ENCODE measurements at regions not wholly inside any gene's neighbourhood (a gene's known extent, or its start where the extent isn't known, plus 50 kb on each side); places are given as distances from the start of the nearest gene placed in this dataset.
"Not testable (repeated sequence)": the region's sequence is repeated elsewhere in the genome, so short reads cannot be mapped to it uniquely, and the experiment has no call there.

DNA sequence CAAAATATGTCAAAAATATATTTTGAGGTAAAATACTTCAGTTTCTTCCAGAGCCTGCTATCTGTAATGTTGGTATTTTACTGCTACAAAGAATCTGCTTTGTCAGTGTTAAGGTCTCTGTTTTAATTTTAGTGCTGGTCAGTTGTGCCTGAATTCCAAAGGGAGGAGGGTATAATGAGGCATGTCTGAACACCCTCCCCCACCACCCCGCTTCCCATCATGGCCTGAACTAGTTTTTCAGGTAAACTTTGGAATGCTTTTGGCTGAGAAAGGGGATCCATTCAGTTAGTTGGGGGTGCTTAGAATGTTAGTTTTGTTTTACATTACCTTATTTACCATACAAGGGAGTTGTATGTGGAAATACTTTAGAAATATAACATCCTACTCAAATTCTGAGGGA lies 158.5 kb downstream of the MID1IP1 start:
- WGBS, 2 donors (ENCODE audit: low coverage in 1 of 2), result 73% methylated on average over 1 of the region's 1 CpG; no CpG with 5 or more reads in 1 of the 2 donors
- H3K36me3 ChIP-seq, result no peaks in the 10 kb centered on the region
- in situ Hi-C loops (cut with MboI; ENCODE audit: low pct_ligation_motif_present in 1 of 4, low pct_unique_long_range_greater_than_20kb in 1 of 4, low sequenced_read_pairs in 3 of 4), result no loop called here
- TF ChIP-seq POLR2A (IDR thresholded peaks at IDR 0.05) (no peak), EP300 (IDR thresholded peaks at IDR 0.05; ENCODE audit: low read depth) (no peak), POLR2AphosphoS5 (IDR thresholded peaks at IDR 0.05) (no peak)
- TF ChIP-seq, protein P1, sequence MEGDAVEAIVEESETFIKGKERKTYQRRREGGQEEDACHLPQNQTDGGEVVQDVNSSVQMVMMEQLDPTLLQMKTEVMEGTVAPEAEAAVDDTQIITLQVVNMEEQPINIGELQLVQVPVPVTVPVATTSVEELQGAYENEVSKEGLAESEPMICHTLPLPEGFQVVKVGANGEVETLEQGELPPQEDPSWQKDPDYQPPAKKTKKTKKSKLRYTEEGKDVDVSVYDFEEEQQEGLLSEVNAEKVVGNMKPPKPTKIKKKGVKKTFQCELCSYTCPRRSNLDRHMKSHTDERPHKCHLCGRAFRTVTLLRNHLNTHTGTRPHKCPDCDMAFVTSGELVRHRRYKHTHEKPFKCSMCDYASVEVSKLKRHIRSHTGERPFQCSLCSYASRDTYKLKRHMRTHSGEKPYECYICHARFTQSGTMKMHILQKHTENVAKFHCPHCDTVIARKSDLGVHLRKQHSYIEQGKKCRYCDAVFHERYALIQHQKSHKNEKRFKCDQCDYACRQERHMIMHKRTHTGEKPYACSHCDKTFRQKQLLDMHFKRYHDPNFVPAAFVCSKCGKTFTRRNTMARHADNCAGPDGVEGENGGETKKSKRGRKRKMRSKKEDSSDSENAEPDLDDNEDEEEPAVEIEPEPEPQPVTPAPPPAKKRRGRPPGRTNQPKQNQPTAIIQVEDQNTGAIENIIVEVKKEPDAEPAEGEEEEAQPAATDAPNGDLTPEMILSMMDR (IDR thresholded peaks at IDR 0.05), result no peak
- no peak for DNase-seq
- no peak overlapping the region for H3K4me3 ChIP-seq
- H3K4me1 ChIP-seq, result no peaks in the 10 kb centered on the region
- no peak overlapping the region for H3K27ac ChIP-seq
- intact Hi-C loops (cut with DNase I; ENCODE audit: low total_unique reads), result no loop called here
- no peaks in the 10 kb centered on the region for H3K27me3 ChIP-seq
- H3K9me3 ChIP-seq, result no peaks in the 10 kb centered on the region

DNA sequence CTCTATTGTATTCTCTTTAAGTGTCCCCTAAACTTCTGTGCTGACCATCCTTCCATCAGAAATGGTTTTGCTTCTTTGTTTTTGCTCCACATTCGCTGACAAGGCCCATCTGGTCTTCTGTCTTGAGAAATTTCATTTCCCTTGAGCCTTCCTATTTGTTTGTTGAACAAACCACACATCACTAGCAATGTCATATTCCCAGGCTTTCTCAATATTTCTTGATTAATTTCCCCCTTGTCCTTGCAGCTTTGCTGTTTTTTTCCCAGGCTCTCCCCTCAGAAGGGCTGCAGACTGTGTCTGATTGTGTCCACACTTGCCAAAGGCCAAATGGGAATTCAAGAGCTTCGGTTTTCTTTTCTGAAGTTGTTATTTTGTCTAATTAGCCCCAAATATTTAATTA lies 158.9 kb downstream of the MID1IP1 start:
- H3K27ac ChIP-seq, result no peak overlapping the region
- no peaks in the 10 kb centered on the region for H3K9me3 ChIP-seq
- no peaks in the 10 kb centered on the region for H3K4me1 ChIP-seq
- no peak overlapping the region for H3K4me3 ChIP-seq
- 38 to 69% methylated on average over 1 to 2 of the region's 2 CpGs for WGBS, 2 donors (ENCODE audit: low coverage in 1 of 2)
- no peaks in the 10 kb centered on the region for H3K36me3 ChIP-seq
- DNase-seq, result no peak
- intact Hi-C loops (cut with DNase I; ENCODE audit: low total_unique reads), result no loop called here
- TF ChIP-seq, protein P1 (IDR thresholded peaks at IDR 0.05), result no peak
- TF ChIP-seq POLR2AphosphoS5 (IDR thresholded peaks at IDR 0.05) (no peak), POLR2A (IDR thresholded peaks at IDR 0.05) (no peak), EP300 (IDR thresholded peaks at IDR 0.05; ENCODE audit: low read depth) (no peak)
- no peaks in the 10 kb centered on the region for H3K27me3 ChIP-seq
- in situ Hi-C loops (cut with MboI; ENCODE audit: low pct_ligation_motif_present in 1 of 4, low pct_unique_long_range_greater_than_20kb in 1 of 4, low sequenced_read_pairs in 3 of 4), result no loop called here

DNA sequence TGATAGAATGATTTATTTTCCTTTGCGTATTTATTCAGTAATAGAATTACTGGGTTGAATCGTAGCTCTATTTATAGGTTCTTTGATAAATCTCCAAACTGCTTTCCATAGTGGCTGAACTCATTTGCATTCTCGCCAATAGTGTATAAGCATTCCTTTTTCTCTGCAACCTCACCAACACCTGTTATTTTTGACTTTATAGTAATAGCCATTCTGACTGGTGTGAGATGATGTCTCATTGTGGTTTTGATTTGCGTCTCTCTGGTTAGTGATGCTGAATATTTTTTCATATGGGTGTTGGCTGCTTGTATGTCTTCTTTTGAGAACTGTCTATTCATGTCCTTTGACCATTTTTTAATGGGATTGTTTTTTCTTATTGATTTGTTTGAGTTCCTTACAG lies 160.7 kb downstream of the MID1IP1 start:
- DNase-seq, result no peak
- in situ Hi-C loops (cut with MboI; ENCODE audit: low pct_ligation_motif_present in 1 of 4, low pct_unique_long_range_greater_than_20kb in 1 of 4, low sequenced_read_pairs in 3 of 4) (no loop called here), intact Hi-C loops (cut with DNase I; ENCODE audit: low total_unique reads) (no loop called here)
- Histone ChIP-seq H3K4me3 (no peak overlapping the region), H3K36me3 (no peaks in the 10 kb centered on the region), H3K4me1 (no peaks in the 10 kb centered on the region), H3K27me3 (no peaks in the 10 kb centered on the region), H3K9me3 (no peaks in the 10 kb centered on the region), H3K27ac (no peak overlapping the region)
- 84 to 88% methylated on average over 3 to 4 of the region's 4 CpGs for WGBS, 2 donors (ENCODE audit: low coverage in 1 of 2)
- TF ChIP-seq POLR2A (IDR thresholded peaks at IDR 0.05), result no peak
- TF ChIP-seq, protein P1 (IDR thresholded peaks at IDR 0.05), result no peak
- no peak for TF ChIP-seq POLR2AphosphoS5 (IDR thresholded peaks at IDR 0.05)
- no peak for TF ChIP-seq EP300 (IDR thresholded peaks at IDR 0.05; ENCODE audit: low read depth)

DNA sequence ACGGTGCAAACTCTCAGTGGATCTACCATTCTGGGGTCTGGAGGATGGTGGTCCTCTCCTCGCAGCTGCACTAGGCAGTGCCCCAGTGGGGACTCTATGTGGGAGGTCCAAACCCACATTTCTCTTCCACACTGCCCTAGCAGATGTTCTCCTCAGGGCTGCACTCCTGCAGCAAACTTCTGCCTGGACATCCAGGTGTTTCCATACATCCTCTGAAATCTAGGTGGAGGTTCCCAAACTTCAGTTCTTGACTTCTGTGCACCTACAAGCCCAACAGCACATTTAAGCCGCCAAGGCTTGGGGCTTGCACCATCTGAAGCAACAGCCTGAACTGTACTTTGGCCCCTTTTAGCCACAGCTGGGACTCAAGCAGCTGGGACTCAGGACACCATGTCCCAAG lies 162.0 kb downstream of the MID1IP1 start:
- in situ Hi-C loops (cut with MboI; ENCODE audit: low pct_ligation_motif_present in 1 of 4, low pct_unique_long_range_greater_than_20kb in 1 of 4, low sequenced_read_pairs in 3 of 4); DNase-seq; H3K4me1 ChIP-seq; H3K9me3 ChIP-seq; H3K4me3 ChIP-seq; H3K27me3 ChIP-seq; H3K27ac ChIP-seq; intact Hi-C loops (cut with DNase I; ENCODE audit: low total_unique reads); H3K36me3 ChIP-seq: not testable (repeated sequence)
- 77% methylated on average over 3 of the region's 3 CpGs; no CpG with 5 or more reads in 1 of the 2 donors for WGBS, 2 donors (ENCODE audit: low coverage in 1 of 2)

DNA sequence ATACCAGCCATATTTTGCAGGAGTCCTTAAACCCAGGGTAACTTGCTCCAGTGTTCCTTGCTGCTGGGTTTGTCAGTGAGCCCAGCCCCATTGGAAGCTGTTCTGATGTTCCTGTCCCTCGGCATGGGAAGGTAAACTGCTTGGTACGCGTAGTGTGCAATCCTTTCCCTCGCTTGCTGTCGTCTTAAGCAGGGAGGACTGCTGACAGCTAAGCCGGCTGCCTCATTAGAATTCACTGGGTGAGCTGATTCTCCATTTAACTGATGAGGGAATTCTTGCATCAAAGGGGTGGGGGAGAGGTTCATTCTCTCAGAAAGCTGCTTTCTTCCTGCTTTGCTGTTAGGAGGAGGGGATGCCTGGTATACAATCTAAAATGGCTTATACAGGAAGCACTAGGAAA lies 164.6 kb downstream of the MID1IP1 start:
- TF ChIP-seq POLR2AphosphoS5 (IDR thresholded peaks at IDR 0.05) (no peak), POLR2A (IDR thresholded peaks at IDR 0.05) (no peak), EP300 (IDR thresholded peaks at IDR 0.05; ENCODE audit: low read depth) (no peak)
- TF ChIP-seq, protein P1 (IDR thresholded peaks at IDR 0.05), result no peak
- Histone ChIP-seq H3K9me3 (no peaks in the 10 kb centered on the region), H3K27ac (no peak overlapping the region), H3K4me1 (no peaks in the 10 kb centered on the region), H3K27me3 (no peaks in the 10 kb centered on the region), H3K4me3 (no peak overlapping the region), H3K36me3 (no peaks in the 10 kb centered on the region)
- 77% methylated on average over 6 of the region's 6 CpGs; no CpG with 5 or more reads in 1 of the 2 donors for WGBS, 2 donors (ENCODE audit: low coverage in 1 of 2)
- intact Hi-C loops (cut with DNase I; ENCODE audit: low total_unique reads) (no loop called here), in situ Hi-C loops (cut with MboI; ENCODE audit: low pct_ligation_motif_present in 1 of 4, low pct_unique_long_range_greater_than_20kb in 1 of 4, low sequenced_read_pairs in 3 of 4) (no loop called here)
- DNase-seq, result no peak

All from transverse colon (tissue), 4 donors.